CD4-positive, alpha-beta T cell (primary cell): ENCODE measurements at regions not wholly inside any gene's neighbourhood (a gene's known extent, or its start where the extent isn't known, plus 50 kb on each side); places are given as distances from the start of the nearest gene placed in this dataset.

ENCODE experiments used
- ATAC-seq: fragments of 200-7000 bp; cut with Tn5 transposase; one replicate; pipeline ENCODE4 v1.10.0; 2022; ENCODE audit warnings: mild to moderate bottlenecking; ENCODE audit not compliant: poor library complexity
- CTCF ChIA-PET: fragments of 350-600 bp; sonication (Branson Sonifier 250); formaldehyde crosslinking; loops from one replicate; lab custom pipeline; 2021; ENCODE audit warnings: antibody characterized with exemption, inconsistent platforms; lab: Charles Lee
- POLR2A ChIA-PET: fragments of 350-600 bp; sonication (Branson Sonifier 250); formaldehyde crosslinking; loops from one replicate; lab custom pipeline; 2021; ENCODE audit warnings: antibody characterized with exemption, inconsistent platforms; lab: Charles Lee
- DNase-seq, 14 experiments: peaks; one replicate each; pipeline ENCODE4 v3.0.0-alpha.2; 2013 to 2020; ENCODE audit warnings: mixed read lengths in 2 of 14
- H3K27ac ChIP-seq, 2 donors: one replicate each; pipeline versions ENCODE4 v1.5.1 to v1.7.0; 2013; ENCODE audit warnings: low read length in 2 of 2, low read depth in 1 of 2, mild to moderate bottlenecking in 1 of 2
- H3K27me3 ChIP-seq, 2 experiments: 1 replicate in 1 of 2; 2 replicates in 1 of 2; pipeline versions ENCODE4 v1.6.1 to v1.7.0; 2013; ENCODE audit warnings: low read length in 2 of 2, control low read depth in 1 of 2, mild to moderate bottlenecking in 1 of 2, moderate library complexity in 1 of 2; ENCODE audit not compliant: insufficient read depth in 2 of 2, control insufficient read depth in 1 of 2
- H3K36me3 ChIP-seq: one replicate; pipeline ENCODE4 v1.6.1; 2013; ENCODE audit warnings: low read length, control low read depth; ENCODE audit not compliant: insufficient read depth
- H3K4me1 ChIP-seq: one replicate; pipeline ENCODE4 v1.6.1; 2013; ENCODE audit warnings: low read length, control low read depth; ENCODE audit not compliant: insufficient read depth
- H3K4me3 ChIP-seq: one replicate; pipeline ENCODE4 v1.5.1; 2013; ENCODE audit warnings: mild to moderate bottlenecking, low read length, moderate library complexity
- H3K9me3 ChIP-seq, 2 experiments: 1 replicate in 1 of 2; 2 replicates in 1 of 2; pipeline versions ENCODE4 v1.6.1 to v1.7.0; 2013; ENCODE audit warnings: low read length in 2 of 2, mild to moderate bottlenecking in 2 of 2, control low read depth in 1 of 2, moderate library complexity in 1 of 2; ENCODE audit not compliant: control insufficient read depth in 1 of 2, insufficient read depth in 1 of 2
- H3K27ac Mint-ChIP-seq: one replicate; pipeline ENCODE4 v1.8.0; 2020; ENCODE audit warnings: mixed read lengths
- H3K27me3 Mint-ChIP-seq: one replicate; pipeline ENCODE4 v1.8.0; 2021; ENCODE audit warnings: mixed read lengths
- H3K36me3 Mint-ChIP-seq: one replicate; pipeline ENCODE4 v1.8.0; 2021; ENCODE audit warnings: low read depth, mixed read lengths
- H3K4me1 Mint-ChIP-seq: one replicate; pipeline ENCODE4 v1.8.0; 2021; ENCODE audit warnings: low read depth, mixed read lengths
- H3K4me3 Mint-ChIP-seq: one replicate; pipeline ENCODE4 v1.8.0; 2020; ENCODE audit warnings: mild to moderate bottlenecking, mixed read lengths
- H3K9me3 Mint-ChIP-seq: one replicate; pipeline ENCODE4 v1.8.0; 2020; ENCODE audit warnings: mixed read lengths
- CTCF ChIP-seq: fragments of 200-600 bp; IDR thresholded peaks from one replicate; pipeline ENCODE4 v1.8.0; 2022; ENCODE audit warnings: antibody characterized with exemption, mild to moderate bottlenecking
- intact Hi-C, 2 experiments: fragments of 100-400 bp; cut with DNase I in 1 of 2; cut with micrococcal nuclease in 1 of 2; formaldehyde crosslinking; loops; one replicate each; pipeline versions ENCODE4 v1.15.1 to v1.9.0; 2023 to 2025; cut with DNase I, micrococcal nuclease

GRCh38 chr5:74538206-74538661, 102.3 kb downstream of the ENC1 start:
- TF ChIP-seq CTCF = no peak
- H3K4me3 ChIP-seq = no peak overlapping the region
- Mint-ChIP-seq H3K27me3 (peaks cover 6% of the 10 kb centered on the region), H3K4me3 (no peak overlapping the region), H3K4me1 (no peaks in the 10 kb centered on the region), H3K36me3 (no peaks in the 10 kb centered on the region), H3K27ac (no peak overlapping the region), H3K9me3 (peaks cover 5% of the 10 kb centered on the region)
- H3K27ac ChIP-seq = no peak overlapping the region
- POLR2A ChIA-PET = no interaction called here
- DNase-seq (peak in 3 of 14 experiments; percentile 3 to 43 (median 26)), ATAC-seq (no peak)
- intact Hi-C loops = no loop called here
- peaks cover 0 to 4% of the 10 kb centered on the region in 2 experiments for H3K27me3 ChIP-seq
- H3K36me3 ChIP-seq = no peaks in the 10 kb centered on the region
- H3K9me3 ChIP-seq = peaks cover 0 to 9% of the 10 kb centered on the region in 2 experiments
- CTCF ChIA-PET = interaction anchor here (0.5 kb wide), 1 partner anchor 35 kb away, joined by 3 read pairs; no protein-coding TSS in a partner anchor
- H3K4me1 ChIP-seq = no peaks in the 10 kb centered on the region

GRCh38 chr5:74536658-74537057, 103.9 kb downstream of the ENC1 start:
- ATAC-seq = no peak
- H3K4me1 Mint-ChIP-seq = no peaks in the 10 kb centered on the region
- peaks cover 5% of the 10 kb centered on the region for H3K9me3 Mint-ChIP-seq

GRCh38 chr5:74535926-74536325, 104.6 kb downstream of the ENC1 start:
- Histone ChIP-seq H3K4me3 (no peak overlapping the region), H3K9me3 (peaks cover 0 to 9% of the 10 kb centered on the region in 2 experiments), H3K27ac (no peak overlapping the region), H3K4me1 (no peaks in the 10 kb centered on the region), H3K27me3 (no peaks in the 10 kb centered on the region), H3K36me3 (no peaks in the 10 kb centered on the region)
- POLR2A ChIA-PET = no interaction called here
- Mint-ChIP-seq H3K27ac (no peak overlapping the region), H3K9me3 (peaks cover 5% of the 10 kb centered on the region), H3K4me1 (no peaks in the 10 kb centered on the region), H3K4me3 (no peak overlapping the region), H3K36me3 (no peaks in the 10 kb centered on the region), H3K27me3 (peaks cover 6% of the 10 kb centered on the region)
- DNase-seq (no peak), ATAC-seq (no peak)
- TF ChIP-seq CTCF = no peak
- intact Hi-C loops = no loop called here
- CTCF ChIA-PET = no interaction called here

More at GRCh38 chr5:74536658-74537057, 103.9 kb downstream of the ENC1 start:
- ChIA-PET CTCF (interaction anchor here (0.6 kb wide), 1 partner anchor 34 kb away, joined by 3 read pairs; no protein-coding TSS in a partner anchor), POLR2A (no interaction called here)
- H3K36me3 Mint-ChIP-seq = no peaks in the 10 kb centered on the region
- H3K27me3 Mint-ChIP-seq = peaks cover 6% of the 10 kb centered on the region
- DNase-seq = no peak
- no peaks in the 10 kb centered on the region for H3K36me3 ChIP-seq
- intact Hi-C loops = no loop called here
- no peaks in the 10 kb centered on the region for H3K4me1 ChIP-seq
- H3K4me3 Mint-ChIP-seq = no peak overlapping the region
- H3K9me3 ChIP-seq = peaks cover 0 to 9% of the 10 kb centered on the region in 2 experiments
- H3K27me3 ChIP-seq = peaks cover 0 to 4% of the 10 kb centered on the region in 2 experiments
- no peak for TF ChIP-seq CTCF
- no peak overlapping the region for H3K27ac ChIP-seq
- no peak overlapping the region for H3K27ac Mint-ChIP-seq
- no peak overlapping the region for H3K4me3 ChIP-seq
